ENCODE measurements at regions not wholly inside any gene's neighbourhood (a gene's known extent, or its start where the extent isn't known, plus 50 kb on each side); places are given as distances from the start of the nearest gene placed in this dataset.

GRCh38 chr3:94779699-94780098 is 716.8 kb downstream of the NSUN3 start:
- no peaks in the 10 kb centered on the region for H3K36me3 ChIP-seq (ENCODE audit: insufficient read depth, low read length)
- no peak overlapping the region for H3K4me3 ChIP-seq (ENCODE audit: low read length)
- H3K27ac ChIP-seq (ENCODE audit: low read length): no peak overlapping the region
- TF ChIP-seq REST (IDR thresholded peaks at IDR 0.05; ENCODE audit: borderline replicate concordance) (no peak), SMC3 (conservative IDR thresholded peaks at IDR 0.05; ENCODE audit: poor library complexity) (no peak)
- no peaks in the 10 kb centered on the region for H3K27me3 ChIP-seq (ENCODE audit: insufficient read depth, low read depth, low read length)
- H3K79me2 ChIP-seq (replicated peaks; ENCODE audit: insufficient read depth, low read length): no peaks in the 10 kb centered on the region
- H3K4me2 ChIP-seq (ENCODE audit: low read length): no peak overlapping the region
- no peaks in the 10 kb centered on the region for H3F3A ChIP-seq (ENCODE audit: insufficient read depth, low read length, poor library complexity, severe bottlenecking)
- H4K20me1 ChIP-seq (ENCODE audit: insufficient read depth): no peaks in the 10 kb centered on the region
- H2AFZ ChIP-seq (ENCODE audit: low read depth, low read length): no peak overlapping the region
- no peaks in the 10 kb centered on the region for H3K9me2 ChIP-seq (ENCODE audit: insufficient read depth, low read length)
- no peak overlapping the region for H3K9ac ChIP-seq (ENCODE audit: low read length)
- no peaks in the 10 kb centered on the region for H3K9me3 ChIP-seq (ENCODE audit: low read length)

- no peak for TF ChIP-seq EZH2 (IDR thresholded peaks at IDR 0.05; ENCODE audit: borderline replicate concordance, insufficient read depth, low read length, poor library complexity, severe bottlenecking)
- no peak for TF ChIP-seq CTCF (IDR thresholded peaks at IDR 0.05; ENCODE audit: poor library complexity, severe bottlenecking)
- TF ChIP-seq EP300 (conservative IDR thresholded peaks at IDR 0.05; ENCODE audit: poor library complexity, severe bottlenecking): no peak
- TF ChIP-seq MXI1 (conservative IDR thresholded peaks at IDR 0.05; ENCODE audit: poor library complexity, severe bottlenecking): no peak
- no peak for TF ChIP-seq REST (IDR thresholded peaks at IDR 0.05; ENCODE audit: borderline replicate concordance)
- H3K36me3 ChIP-seq (ENCODE audit: insufficient read depth, low read length): no peaks in the 10 kb centered on the region
- H3K9me3 ChIP-seq (ENCODE audit: low read length): no peaks in the 10 kb centered on the region
- no peak overlapping the region for H3K4me2 ChIP-seq (ENCODE audit: low read length)
- H3K79me2 ChIP-seq (replicated peaks; ENCODE audit: insufficient read depth, low read length): no peaks in the 10 kb centered on the region
- no peak overlapping the region for H3K27ac ChIP-seq (ENCODE audit: low read length)
- no peaks in the 10 kb centered on the region for H4K20me1 ChIP-seq (ENCODE audit: insufficient read depth)
- H3K4me3 ChIP-seq (ENCODE audit: low read length): no peak overlapping the region
- H3K27me3 ChIP-seq (ENCODE audit: insufficient read depth, low read depth, low read length): no peaks in the 10 kb centered on the region
- H3K9ac ChIP-seq (ENCODE audit: low read length): no peak overlapping the region
- H2AFZ ChIP-seq (ENCODE audit: low read depth, low read length): no peak overlapping the region
- no peaks in the 10 kb centered on the region for H3K9me2 ChIP-seq (ENCODE audit: insufficient read depth, low read length)
- no peaks in the 10 kb centered on the region for H3F3A ChIP-seq (ENCODE audit: insufficient read depth, low read length, poor library complexity, severe bottlenecking)
Measured at GRCh38 chr3:94784274-94784673, 721.4 kb downstream of the NSUN3 start.
